WTC11 (cell line): ENCODE measurements at regions not wholly inside any gene's neighbourhood (a gene's known extent, or its start where the extent isn't known, plus 50 kb on each side); places are given as distances from the start of the nearest gene placed in this dataset.

ENCODE experiments used
- ATAC-seq: fragments of 200-7000 bp; cut with Tn5 transposase; 2 replicates; pipeline ENCODE4 v1.10.0; 2021; ENCODE audit warnings: mild to moderate bottlenecking, moderate library complexity
- CTCF ChIA-PET: fragments of 300-600 bp; sonication (Branson Sonifier 250); formaldehyde crosslinking; loops from one replicate; lab custom pipeline; 2021; ENCODE audit warnings: antibody characterized with exemption; lab: Charles Lee
- POLR2A ChIA-PET: fragments of 350-600 bp; sonication (Branson Sonifier 250); formaldehyde crosslinking; loops from one replicate; lab custom pipeline; 2021; ENCODE audit warnings: antibody characterized with exemption; lab: Charles Lee
- DNase-seq: peaks from one replicate; pipeline ENCODE4 v3.0.0; 2021; ENCODE audit warnings: low spot score
- H3K27ac Mint-ChIP-seq: 2 replicates; pipeline ENCODE4 v1.8.0; 2021; ENCODE audit warnings: mixed read lengths
- H3K27me3 Mint-ChIP-seq: 2 replicates; pipeline ENCODE4 v1.8.0; 2021; ENCODE audit warnings: low read depth, mild to moderate bottlenecking, moderate library complexity, mixed read lengths
- H3K36me3 Mint-ChIP-seq: 2 replicates; pipeline ENCODE4 v1.8.0; 2021; ENCODE audit warnings: mixed read lengths
- H3K4me1 Mint-ChIP-seq: 2 replicates; pipeline ENCODE4 v1.8.0; 2022; ENCODE audit warnings: mixed read lengths
- H3K4me3 Mint-ChIP-seq: 2 replicates; pipeline ENCODE4 v1.8.0; 2021; ENCODE audit warnings: mild to moderate bottlenecking, moderate library complexity, mixed read lengths
- H3K9me3 Mint-ChIP-seq: 2 replicates; pipeline ENCODE4 v1.8.0; 2021; ENCODE audit warnings: mixed read lengths
- E2F5 ChIP-seq: sonication (generic); formaldehyde crosslinking; IDR thresholded peaks from 2 replicates; pipeline ENCODE4 v1.8.1; 2022; ENCODE audit warnings: mild to moderate bottlenecking, moderate library complexity, missing genetic modification reagents
- ELF4 ChIP-seq: sonication (generic); formaldehyde crosslinking; IDR thresholded peaks from 2 replicates; pipeline ENCODE4 v1.8.1; 2022; ENCODE audit warnings: low read depth, mild to moderate bottlenecking, moderate library complexity, missing genetic modification reagents
- ETV6 ChIP-seq: sonication (generic); formaldehyde crosslinking; IDR thresholded peaks from 2 replicates; pipeline ENCODE4 v1.8.1; 2022; ENCODE audit warnings: mild to moderate bottlenecking, missing genetic modification reagents
- FOXP1 ChIP-seq: sonication (generic); formaldehyde crosslinking; IDR thresholded peaks from 2 replicates; pipeline ENCODE4 v1.8.0; 2022; ENCODE audit warnings: missing genetic modification reagents, mild to moderate bottlenecking, moderate library complexity, borderline replicate concordance
- GRHL2 ChIP-seq: fragments of 250-450 bp; sonication (Bioruptor Pico); IDR thresholded peaks from 2 replicates; pipeline ENCODE4 v1.8.0; 2022; ENCODE audit warnings: mild to moderate bottlenecking, moderate library complexity; ENCODE audit not compliant: insufficient replicate concordance, severe bottlenecking
- HMGXB4 ChIP-seq: sonication (generic); formaldehyde crosslinking; IDR thresholded peaks from 2 replicates; pipeline ENCODE4 v1.8.1; 2023; ENCODE audit warnings: mild to moderate bottlenecking, moderate library complexity, missing genetic modification reagents
- JAZF1 ChIP-seq: fragments of 250-450 bp; sonication (Bioruptor Pico); IDR thresholded peaks from 2 replicates; pipeline ENCODE4 v1.9.0; 2021; ENCODE audit warnings: moderate library complexity, mild to moderate bottlenecking, inconsistent platforms
- SMAD3 ChIP-seq: sonication (generic); formaldehyde crosslinking; IDR thresholded peaks from 2 replicates; pipeline ENCODE4 v1.8.0; 2022; ENCODE audit warnings: missing genetic modification reagents, mild to moderate bottlenecking, borderline replicate concordance
- TP53 ChIP-seq: sonication (generic); formaldehyde crosslinking; IDR thresholded peaks from 2 replicates; pipeline ENCODE4 v1.8.1; 2023; ENCODE audit warnings: mild to moderate bottlenecking, missing genetic modification reagents
- ZBTB43 ChIP-seq: sonication (generic); formaldehyde crosslinking; IDR thresholded peaks from 2 replicates; pipeline ENCODE4 v1.8.1; 2023; ENCODE audit warnings: mild to moderate bottlenecking, missing genetic modification reagents
- ZNF219 ChIP-seq: sonication (generic); formaldehyde crosslinking; IDR thresholded peaks from 2 replicates; pipeline ENCODE4 v1.8.0; 2023; ENCODE audit warnings: missing genetic modification reagents, mild to moderate bottlenecking, borderline replicate concordance
- TF ChIP-seq, protein P1 (sequence below): sonication (generic); formaldehyde crosslinking; IDR thresholded peaks from 2 replicates; pipeline ENCODE4 v1.8.0; 2022; ENCODE audit warnings: mild to moderate bottlenecking, missing genetic modification reagents
- TF ChIP-seq, protein P2 (sequence below): fragments of 250-450 bp; sonication (Bioruptor Pico); IDR thresholded peaks from 2 replicates; pipeline ENCODE4 v2.1.2; 2022; ENCODE audit warnings: mild to moderate bottlenecking, moderate library complexity
- TF ChIP-seq, protein P3 (sequence below): sonication (generic); formaldehyde crosslinking; IDR thresholded peaks from 2 replicates; pipeline ENCODE4 v1.8.0; 2022; ENCODE audit warnings: mild to moderate bottlenecking, missing genetic modification reagents
- TF ChIP-seq, protein P4 (sequence below): sonication (generic); formaldehyde crosslinking; IDR thresholded peaks from 2 replicates; pipeline ENCODE4 v1.8.1; 2023; ENCODE audit warnings: mild to moderate bottlenecking, missing genetic modification reagents, moderate library complexity
- TF ChIP-seq, protein P5 (sequence below): sonication (generic); formaldehyde crosslinking; IDR thresholded peaks from 2 replicates; pipeline ENCODE4 v1.8.0; 2023; ENCODE audit warnings: missing genetic modification reagents, mild to moderate bottlenecking, borderline replicate concordance

- TF ChIP-seq, protein P1, sequence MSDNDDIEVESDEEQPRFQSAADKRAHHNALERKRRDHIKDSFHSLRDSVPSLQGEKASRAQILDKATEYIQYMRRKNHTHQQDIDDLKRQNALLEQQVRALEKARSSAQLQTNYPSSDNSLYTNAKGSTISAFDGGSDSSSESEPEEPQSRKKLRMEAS (CRISPR knock-in tag): no peak
- no peak for TF ChIP-seq ZBTB43
- TF ChIP-seq TP53 (CRISPR knock-in tag): no peak
- no peak for TF ChIP-seq FOXP1 (CRISPR knock-in tag)
- TF ChIP-seq, protein P2, sequence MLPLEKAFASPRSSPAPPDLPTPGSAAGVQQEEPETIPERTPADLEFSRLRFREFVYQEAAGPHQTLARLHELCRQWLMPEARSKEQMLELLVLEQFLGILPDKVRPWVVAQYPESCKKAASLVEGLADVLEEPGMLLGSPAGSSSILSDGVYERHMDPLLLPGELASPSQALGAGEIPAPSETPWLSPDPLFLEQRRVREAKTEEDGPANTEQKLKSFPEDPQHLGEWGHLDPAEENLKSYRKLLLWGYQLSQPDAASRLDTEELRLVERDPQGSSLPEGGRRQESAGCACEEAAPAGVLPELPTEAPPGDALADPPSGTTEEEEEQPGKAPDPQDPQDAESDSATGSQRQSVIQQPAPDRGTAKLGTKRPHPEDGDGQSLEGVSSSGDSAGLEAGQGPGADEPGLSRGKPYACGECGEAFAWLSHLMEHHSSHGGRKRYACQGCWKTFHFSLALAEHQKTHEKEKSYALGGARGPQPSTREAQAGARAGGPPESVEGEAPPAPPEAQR: no peak
- no peak for TF ChIP-seq E2F5 (CRISPR knock-in tag)
- TF ChIP-seq ZNF219 (CRISPR knock-in tag): no peak
- TF ChIP-seq, all 79 proteins: peak for 0
Measured at GRCh38 chr2:12196495-12196894, 450.1 kb downstream of the LPIN1 start (continued).

DNA sequence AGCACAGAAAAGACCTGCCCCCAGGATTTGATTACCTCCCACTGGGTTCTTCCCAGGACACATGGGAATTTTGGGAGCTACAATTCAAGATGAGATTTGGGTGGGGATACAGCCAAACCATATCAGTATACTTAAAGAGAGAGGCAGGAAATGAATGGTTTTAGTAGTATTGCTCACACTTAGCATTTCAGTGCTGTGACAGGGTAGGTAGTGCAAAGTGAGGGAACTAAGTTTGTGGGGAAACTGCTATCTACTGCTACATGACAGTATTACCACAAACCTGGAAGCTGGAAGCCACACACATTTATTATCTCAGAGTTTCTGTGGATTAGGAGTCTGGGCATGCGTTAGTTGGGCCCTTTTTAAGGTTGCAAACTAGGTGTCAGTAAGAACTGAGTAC, 450.7 kb downstream of the LPIN1 start:
- peaks cover 22% of the 10 kb centered on the region for H3K9me3 Mint-ChIP-seq
- CTCF ChIA-PET: no interaction called here
- no peak overlapping the region for H3K4me3 Mint-ChIP-seq
- peaks cover 11% of the 10 kb centered on the region for H3K36me3 Mint-ChIP-seq
- ATAC-seq: no peak
- peaks cover 10% of the 10 kb centered on the region for H3K4me1 Mint-ChIP-seq
- no peak for DNase-seq
- no peak overlapping the region for H3K27ac Mint-ChIP-seq
- TF ChIP-seq HMGXB4 (CRISPR knock-in tag) (no peak), GRHL2 (no peak), ELF4 (no peak), ETV6 (CRISPR knock-in tag) (no peak), SMAD3 (CRISPR knock-in tag) (no peak), JAZF1 (no peak), E2F5 (CRISPR knock-in tag) (no peak)
- TF ChIP-seq, protein P3, sequence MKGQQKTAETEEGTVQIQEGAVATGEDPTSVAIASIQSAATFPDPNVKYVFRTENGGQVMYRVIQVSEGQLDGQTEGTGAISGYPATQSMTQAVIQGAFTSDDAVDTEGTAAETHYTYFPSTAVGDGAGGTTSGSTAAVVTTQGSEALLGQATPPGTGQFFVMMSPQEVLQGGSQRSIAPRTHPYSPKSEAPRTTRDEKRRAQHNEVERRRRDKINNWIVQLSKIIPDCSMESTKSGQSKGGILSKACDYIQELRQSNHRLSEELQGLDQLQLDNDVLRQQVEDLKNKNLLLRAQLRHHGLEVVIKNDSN (CRISPR knock-in tag): no peak
- TF ChIP-seq, protein P4, sequence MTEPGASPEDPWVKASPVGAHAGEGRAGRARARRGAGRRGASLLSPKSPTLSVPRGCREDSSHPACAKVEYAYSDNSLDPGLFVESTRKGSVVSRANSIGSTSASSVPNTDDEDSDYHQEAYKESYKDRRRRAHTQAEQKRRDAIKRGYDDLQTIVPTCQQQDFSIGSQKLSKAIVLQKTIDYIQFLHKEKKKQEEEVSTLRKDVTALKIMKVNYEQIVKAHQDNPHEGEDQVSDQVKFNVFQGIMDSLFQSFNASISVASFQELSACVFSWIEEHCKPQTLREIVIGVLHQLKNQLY: no peak
- TF ChIP-seq, protein P5, sequence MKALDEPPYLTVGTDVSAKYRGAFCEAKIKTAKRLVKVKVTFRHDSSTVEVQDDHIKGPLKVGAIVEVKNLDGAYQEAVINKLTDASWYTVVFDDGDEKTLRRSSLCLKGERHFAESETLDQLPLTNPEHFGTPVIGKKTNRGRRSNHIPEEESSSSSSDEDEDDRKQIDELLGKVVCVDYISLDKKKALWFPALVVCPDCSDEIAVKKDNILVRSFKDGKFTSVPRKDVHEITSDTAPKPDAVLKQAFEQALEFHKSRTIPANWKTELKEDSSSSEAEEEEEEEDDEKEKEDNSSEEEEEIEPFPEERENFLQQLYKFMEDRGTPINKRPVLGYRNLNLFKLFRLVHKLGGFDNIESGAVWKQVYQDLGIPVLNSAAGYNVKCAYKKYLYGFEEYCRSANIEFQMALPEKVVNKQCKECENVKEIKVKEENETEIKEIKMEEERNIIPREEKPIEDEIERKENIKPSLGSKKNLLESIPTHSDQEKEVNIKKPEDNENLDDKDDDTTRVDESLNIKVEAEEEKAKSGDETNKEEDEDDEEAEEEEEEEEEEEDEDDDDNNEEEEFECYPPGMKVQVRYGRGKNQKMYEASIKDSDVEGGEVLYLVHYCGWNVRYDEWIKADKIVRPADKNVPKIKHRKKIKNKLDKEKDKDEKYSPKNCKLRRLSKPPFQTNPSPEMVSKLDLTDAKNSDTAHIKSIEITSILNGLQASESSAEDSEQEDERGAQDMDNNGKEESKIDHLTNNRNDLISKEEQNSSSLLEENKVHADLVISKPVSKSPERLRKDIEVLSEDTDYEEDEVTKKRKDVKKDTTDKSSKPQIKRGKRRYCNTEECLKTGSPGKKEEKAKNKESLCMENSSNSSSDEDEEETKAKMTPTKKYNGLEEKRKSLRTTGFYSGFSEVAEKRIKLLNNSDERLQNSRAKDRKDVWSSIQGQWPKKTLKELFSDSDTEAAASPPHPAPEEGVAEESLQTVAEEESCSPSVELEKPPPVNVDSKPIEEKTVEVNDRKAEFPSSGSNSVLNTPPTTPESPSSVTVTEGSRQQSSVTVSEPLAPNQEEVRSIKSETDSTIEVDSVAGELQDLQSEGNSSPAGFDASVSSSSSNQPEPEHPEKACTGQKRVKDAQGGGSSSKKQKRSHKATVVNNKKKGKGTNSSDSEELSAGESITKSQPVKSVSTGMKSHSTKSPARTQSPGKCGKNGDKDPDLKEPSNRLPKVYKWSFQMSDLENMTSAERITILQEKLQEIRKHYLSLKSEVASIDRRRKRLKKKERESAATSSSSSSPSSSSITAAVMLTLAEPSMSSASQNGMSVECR (CRISPR knock-in tag): no peak
- TF ChIP-seq, protein P1 (CRISPR knock-in tag): no peak
- TF ChIP-seq, all 79 proteins: peak for 0
- POLR2A ChIA-PET: no interaction called here
- no peaks in the 10 kb centered on the region for H3K27me3 Mint-ChIP-seq
